Mucosa of descending colon (tissue), 3 donors: ENCODE measurements at regions not wholly inside any gene's neighbourhood (a gene's known extent, or its start where the extent isn't known, plus 50 kb on each side); places are given as distances from the start of the nearest gene placed in this dataset.

Experiments
- ATAC-seq: fragments of 200-7000 bp; cut with Tn5 transposase; one replicate; pipeline ENCODE4 v1.9.1; 2020; ENCODE audit warnings: mild to moderate bottlenecking, moderate library complexity
- DNase-seq, 3 donors: peaks; one replicate each; pipeline ENCODE4 v3.0.0-alpha.2; 2020
- H3K36me3 ChIP-seq: fragments of 200-600 bp; one replicate; pipeline ENCODE4 v1.8.0; 2021; ENCODE audit warnings: low read depth, mild to moderate bottlenecking
- H3K4me1 ChIP-seq: fragments of 200-600 bp; one replicate; pipeline ENCODE4 v1.8.0; 2021; ENCODE audit warnings: low read depth, mild to moderate bottlenecking
- H3K4me3 ChIP-seq: fragments of 200-600 bp; one replicate; pipeline ENCODE4 v1.8.0; 2021; ENCODE audit warnings: mild to moderate bottlenecking
- H3K9me3 ChIP-seq: fragments of 200-600 bp; one replicate; pipeline ENCODE4 v1.8.0; 2021; ENCODE audit warnings: mild to moderate bottlenecking
- CTCF ChIP-seq: fragments of 200-600 bp; IDR thresholded peaks from one replicate; pipeline ENCODE4 v1.8.0; 2022; ENCODE audit warnings: antibody characterized with exemption, mild to moderate bottlenecking
- intact Hi-C, 2 donors: fragments of 100-400 bp; cut with DNase I in 1 of 2; cut with micrococcal nuclease in 1 of 2; formaldehyde crosslinking; loops; one replicate each; pipeline versions ENCODE4 v1.11.0 to v1.11.1; 2022; cut with DNase I, micrococcal nuclease
- donor health status: DM: no; HTN: no; CAD: no; lungs with moderate emphysema.
- donor health status: DM: no; HTN: no; CAD: no.
- donor health status: DM: no; HTN: yes; CAD: no.

DNA sequence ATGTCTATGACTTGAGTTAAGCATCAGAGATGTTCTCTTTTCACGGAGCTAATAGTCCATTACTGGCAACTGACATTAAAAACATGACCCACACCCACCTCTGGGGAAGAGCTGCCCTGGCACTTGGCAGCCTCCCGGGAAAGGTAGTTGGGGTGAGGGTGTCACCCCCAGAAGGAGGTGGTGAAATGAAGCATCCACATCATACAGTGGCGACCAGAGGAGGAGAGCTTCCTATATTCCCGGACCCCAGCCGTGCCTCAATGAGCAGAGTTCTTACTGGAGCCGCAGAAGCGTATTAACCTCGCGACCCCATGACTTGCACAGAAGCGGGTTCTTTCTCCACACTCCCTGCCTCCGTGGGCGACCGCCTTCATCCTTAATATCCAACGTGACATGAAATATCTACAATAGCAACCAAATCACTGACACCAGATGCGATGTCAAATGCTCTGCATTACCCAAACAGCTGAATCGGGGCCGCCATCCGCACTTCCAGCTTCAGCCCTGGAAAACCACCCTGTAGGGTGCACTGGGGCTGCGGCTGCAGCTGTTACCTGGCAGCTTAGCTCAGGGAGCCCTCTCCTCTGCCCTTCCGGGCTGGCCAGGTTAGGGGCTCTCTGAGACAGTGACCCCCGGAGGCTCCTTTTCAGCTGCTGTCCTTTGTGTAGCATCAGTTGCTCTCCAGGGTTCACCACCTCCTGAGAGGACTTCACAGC is 103.1 kb upstream of the PARD3 start:
- Histone ChIP-seq H3K9me3 (no peaks in the 10 kb centered on the region), H3K4me3 (no peak overlapping the region), H3K36me3 (no peaks in the 10 kb centered on the region), H3K4me1 (no peaks in the 10 kb centered on the region)
- intact Hi-C loops = no loop called here
- no peak for DNase-seq
- ATAC-seq = no peak
- TF ChIP-seq CTCF = no peak

DNA sequence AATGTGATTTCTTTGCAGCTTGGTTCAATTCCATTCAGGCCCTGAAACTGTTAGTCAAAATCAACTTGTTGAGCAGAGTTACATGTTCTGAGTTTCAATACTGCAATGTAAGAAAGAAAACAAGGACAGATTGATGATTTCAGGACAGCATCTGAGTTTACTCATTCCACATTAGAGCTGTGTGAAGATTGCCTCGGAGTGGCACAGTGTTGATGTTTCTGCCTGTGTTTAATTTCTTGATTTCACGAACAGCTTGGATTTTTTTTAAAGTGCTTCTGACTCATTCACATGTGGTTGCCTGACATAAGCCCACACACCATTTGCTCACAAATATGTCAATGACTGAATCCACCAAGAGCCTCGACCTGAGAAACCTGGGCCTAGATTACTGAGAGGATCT is 101.2 kb upstream of the PARD3 start:
- Histone ChIP-seq H3K9me3 (no peaks in the 10 kb centered on the region), H3K36me3 (no peaks in the 10 kb centered on the region), H3K4me3 (no peak overlapping the region), H3K4me1 (no peaks in the 10 kb centered on the region)
- DNase-seq = no peak
- no peak for TF ChIP-seq CTCF
- no peak for ATAC-seq
- intact Hi-C loops = no loop called here

- intact Hi-C loops = no loop called here
- no peak for ATAC-seq
Observed at GRCh38 chr10:34912771-34913170, 97.7 kb upstream of the PARD3 start.

DNA sequence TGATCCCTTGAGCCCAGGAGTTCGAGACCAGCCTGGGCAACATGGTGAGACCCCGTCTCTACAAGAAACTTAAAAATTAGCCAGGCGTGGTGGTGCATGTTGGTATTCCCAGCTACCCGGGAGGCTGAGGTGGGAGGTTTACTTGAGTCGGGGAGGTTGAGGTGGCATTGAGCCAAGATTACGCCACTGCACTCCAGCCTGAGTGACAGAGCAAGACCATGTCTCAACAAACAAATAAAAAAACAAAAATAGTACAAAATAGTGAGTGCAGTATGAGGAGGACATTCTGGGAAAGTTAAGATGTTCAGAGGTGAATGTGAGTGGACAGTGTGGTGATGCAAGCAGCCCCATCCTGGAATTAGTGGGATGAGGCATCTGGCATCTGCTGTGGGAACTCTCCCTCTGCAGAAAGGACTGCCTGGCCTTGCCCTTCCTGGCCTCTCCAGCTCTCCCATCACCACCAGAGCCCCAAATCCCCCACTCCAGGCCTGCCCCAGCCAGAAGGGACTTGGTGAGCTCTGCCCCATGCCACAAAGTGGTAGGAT is 96.6 kb upstream of the PARD3 start:
- no peaks in the 10 kb centered on the region for H3K9me3 ChIP-seq
- H3K4me1 ChIP-seq = no peaks in the 10 kb centered on the region
- TF ChIP-seq CTCF = no peak
- intact Hi-C loops = no loop called here
- H3K4me3 ChIP-seq = no peak overlapping the region
- DNase-seq (no peak), ATAC-seq (no peak)
- no peaks in the 10 kb centered on the region for H3K36me3 ChIP-seq

More at GRCh38 chr10:34912771-34913170, 97.7 kb upstream of the PARD3 start:
- TF ChIP-seq CTCF = no peak
- Histone ChIP-seq H3K36me3 (no peaks in the 10 kb centered on the region), H3K4me3 (no peak overlapping the region), H3K9me3 (no peaks in the 10 kb centered on the region), H3K4me1 (no peaks in the 10 kb centered on the region)
- no peak for DNase-seq

DNA sequence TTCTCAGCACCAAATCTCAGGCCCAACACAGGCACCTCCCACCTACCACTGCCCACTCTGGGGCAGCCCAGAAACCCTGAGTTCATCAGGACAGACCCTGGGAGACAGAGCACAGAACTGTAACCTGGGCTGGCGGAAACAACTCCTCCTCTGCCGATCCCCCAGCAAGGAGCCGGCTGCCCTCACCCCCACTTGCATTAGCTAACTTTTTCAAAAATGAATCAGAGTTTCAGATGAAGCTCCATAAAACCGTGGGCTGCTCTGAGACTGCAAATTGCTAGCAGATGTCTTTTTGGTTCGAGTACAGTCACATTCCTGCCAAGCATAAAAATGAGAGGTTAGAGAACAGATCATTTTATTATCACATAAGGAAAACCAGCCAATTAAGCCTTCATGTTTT is 93.4 kb upstream of the PARD3 start:
- no peak for DNase-seq
- Histone ChIP-seq H3K36me3 (no peaks in the 10 kb centered on the region), H3K4me3 (no peak overlapping the region), H3K9me3 (no peaks in the 10 kb centered on the region), H3K4me1 (no peaks in the 10 kb centered on the region)
- intact Hi-C loops = no loop called here
- ATAC-seq = no peak
- no peak for TF ChIP-seq CTCF
